ENCODE measurements at regions not wholly inside any gene's neighbourhood (a gene's known extent, or its start where the extent isn't known, plus 50 kb on each side); places are given as distances from the start of the nearest gene placed in this dataset.

GRCh38 chr9:8025551-8025950 lies 226.0 kb upstream of the DMAC1 start:
- peaks cover 19 to 21% of the 10 kb centered on the region in 2 experiments for H3K4me1 Mint-ChIP-seq
- DNase-seq: no peak
- no peak overlapping the region for H3K4me3 Mint-ChIP-seq
- no peaks in the 10 kb centered on the region for H3K79me1 ChIP-seq (ENCODE audit: insufficient read depth, low read depth, low read length, poor library complexity, severe bottlenecking)
- H3T11ph ChIP-seq (ENCODE audit: low read length): no peak overlapping the region
- H2BK20ac ChIP-seq (ENCODE audit: low read depth, low read length, poor library complexity, severe bottlenecking): no peak overlapping the region
- TF ChIP-seq CTCF (conservative IDR thresholded peaks at IDR 0.05): no peak
- H3K56ac ChIP-seq (ENCODE audit: insufficient read length, low read depth, low read length): no peak overlapping the region
- no peak overlapping the region for H4K8ac ChIP-seq (replicated peaks; ENCODE audit: insufficient read length, low read depth, low read length)
- H4K91ac ChIP-seq (ENCODE audit: insufficient read length, low read depth, low read length): no peak overlapping the region
- H3K79me2 ChIP-seq (ENCODE audit: insufficient read depth, low read length): no peaks in the 10 kb centered on the region
- WGBS (ENCODE audit: extremely low coverage, insufficient read length, low lambda C conversion rate): no CpG with 5 or more reads among the region's 2 CpGs
- no peak overlapping the region for H3K27ac ChIP-seq (ENCODE audit: insufficient read length, low read depth, low read length)
- no peaks in the 10 kb centered on the region for H3K9me3 ChIP-seq (ENCODE audit: control insufficient read depth, low read depth, low read length)
- peaks cover 6% of the 10 kb centered on the region; the same call in 1 of the 2 replicates for H3K4me1 ChIP-seq (ENCODE audit: insufficient read depth, low read length)
- H2AFZ ChIP-seq (ENCODE audit: low read length): no peak overlapping the region
- peaks cover 4 to 9% of the 10 kb centered on the region in 2 experiments; a peak in 2 of 5 replicates for H3K9me3 Mint-ChIP-seq
- no peak overlapping the region for H2BK15ac ChIP-seq (ENCODE audit: low read depth, low read length)
- H2BK12ac ChIP-seq (ENCODE audit: insufficient read length, low read depth, low read length): no peak overlapping the region
- H3K9ac ChIP-seq (ENCODE audit: extremely low read depth, insufficient read length, low read length): no peak overlapping the region
- no peaks in the 10 kb centered on the region for H3K27me3 Mint-ChIP-seq (ENCODE audit: low read depth)
- H3K36me3 Mint-ChIP-seq (ENCODE audit: insufficient read depth in 1 of 3, low read depth in 3 of 3): peaks cover 0 to 9% (median 0%) of the 10 kb centered on the region in 3 experiments; a peak in 4 of 7 replicates
- H3K4me2 ChIP-seq (ENCODE audit: insufficient read depth, insufficient read length, low read length): no peak overlapping the region
- no peaks in the 10 kb centered on the region for H3K27me3 ChIP-seq (ENCODE audit: insufficient read depth, low read length)
- H3K23ac ChIP-seq (ENCODE audit: insufficient read length, low read depth, low read length): no peak overlapping the region
- no peak overlapping the region for H4K5ac ChIP-seq (ENCODE audit: insufficient read length, low read depth, low read length)
- H2AK5ac ChIP-seq (ENCODE audit: insufficient read length, low read length): no peak overlapping the region
- no peak overlapping the region for H3K18ac ChIP-seq (ENCODE audit: insufficient read length, low read depth, low read length)
- no peaks in the 10 kb centered on the region for H3K23me2 ChIP-seq (ENCODE audit: insufficient read length, low read depth, low read length, poor library complexity, severe bottlenecking)
- no peak overlapping the region for H3K14ac ChIP-seq (ENCODE audit: insufficient read depth, low read length)
- H2BK120ac ChIP-seq (ENCODE audit: low read depth, low read length, poor library complexity, severe bottlenecking): no peak overlapping the region
- no peak overlapping the region for H3K4ac ChIP-seq (ENCODE audit: low read depth, low read length)
- H2BK5ac ChIP-seq (ENCODE audit: insufficient read length, low read length): no peak overlapping the region
- no peaks in the 10 kb centered on the region for H4K20me1 ChIP-seq (ENCODE audit: control insufficient read depth, insufficient read depth, insufficient read length)
- H3K27ac Mint-ChIP-seq: no peak overlapping the region

All from H9 (cell line).